Breast epithelium (tissue), 3 donors: ENCODE measurements at regions not wholly inside any gene's neighbourhood (a gene's known extent, or its start where the extent isn't known, plus 50 kb on each side); places are given as distances from the start of the nearest gene placed in this dataset.

ENCODE experiments used
- POLR2A ChIP-seq: fragments of 450-650 bp; IDR thresholded peaks from one replicate; pipeline ENCODE4 v1.6.1; 2016; ENCODE audit warnings: antibody characterized with exemption, mild to moderate bottlenecking, moderate library complexity
- POLR2AphosphoS5 ChIP-seq, 3 donors: sonication (generic); formaldehyde crosslinking; IDR thresholded peaks; one replicate each; pipeline ENCODE4 v1.6.1; 2017; ENCODE audit warnings: antibody characterized with exemption in 3 of 3
- TF ChIP-seq, protein P1 (sequence below), 3 donors: fragments of 450-650 bp; IDR thresholded peaks; one replicate each; pipeline ENCODE4 v1.5.1; 2016 to 2017; ENCODE audit warnings: antibody characterized with exemption in 3 of 3, mild to moderate bottlenecking in 3 of 3, moderate library complexity in 3 of 3

DNA sequence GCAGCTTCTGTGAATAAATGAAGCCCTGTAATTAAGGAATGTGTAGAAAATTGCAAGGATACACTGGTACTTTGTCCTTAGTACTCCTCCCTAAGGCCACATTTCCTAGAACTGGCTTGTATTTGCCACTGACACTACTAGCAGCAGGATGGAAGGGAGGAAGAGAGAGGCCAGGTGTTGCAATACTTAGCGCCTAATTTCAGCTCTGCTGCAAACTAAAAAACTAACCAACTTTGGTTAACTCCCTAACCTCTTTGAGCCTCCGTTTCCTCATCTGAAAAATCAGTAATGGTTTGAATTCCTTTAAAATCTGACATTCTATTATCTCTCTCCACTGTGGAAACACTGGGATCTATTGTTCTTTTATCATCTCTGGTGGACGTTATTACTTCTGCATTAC is 257.0 kb downstream of the SV2B start:
- TF ChIP-seq, protein P1, sequence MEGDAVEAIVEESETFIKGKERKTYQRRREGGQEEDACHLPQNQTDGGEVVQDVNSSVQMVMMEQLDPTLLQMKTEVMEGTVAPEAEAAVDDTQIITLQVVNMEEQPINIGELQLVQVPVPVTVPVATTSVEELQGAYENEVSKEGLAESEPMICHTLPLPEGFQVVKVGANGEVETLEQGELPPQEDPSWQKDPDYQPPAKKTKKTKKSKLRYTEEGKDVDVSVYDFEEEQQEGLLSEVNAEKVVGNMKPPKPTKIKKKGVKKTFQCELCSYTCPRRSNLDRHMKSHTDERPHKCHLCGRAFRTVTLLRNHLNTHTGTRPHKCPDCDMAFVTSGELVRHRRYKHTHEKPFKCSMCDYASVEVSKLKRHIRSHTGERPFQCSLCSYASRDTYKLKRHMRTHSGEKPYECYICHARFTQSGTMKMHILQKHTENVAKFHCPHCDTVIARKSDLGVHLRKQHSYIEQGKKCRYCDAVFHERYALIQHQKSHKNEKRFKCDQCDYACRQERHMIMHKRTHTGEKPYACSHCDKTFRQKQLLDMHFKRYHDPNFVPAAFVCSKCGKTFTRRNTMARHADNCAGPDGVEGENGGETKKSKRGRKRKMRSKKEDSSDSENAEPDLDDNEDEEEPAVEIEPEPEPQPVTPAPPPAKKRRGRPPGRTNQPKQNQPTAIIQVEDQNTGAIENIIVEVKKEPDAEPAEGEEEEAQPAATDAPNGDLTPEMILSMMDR (IDR thresholded peaks at IDR 0.05) = no peak
- TF ChIP-seq POLR2A (no peak), POLR2AphosphoS5 (IDR thresholded peaks at IDR 0.05) (no peak)
